ENCODE measurements at regions not wholly inside any gene's neighbourhood (a gene's known extent, or its start where the extent isn't known, plus 50 kb on each side); places are given as distances from the start of the nearest gene placed in this dataset.
"Not testable (repeated sequence)": the region's sequence is repeated elsewhere in the genome, so short reads cannot be mapped to it uniquely, and the experiment has no call there.

DNA sequence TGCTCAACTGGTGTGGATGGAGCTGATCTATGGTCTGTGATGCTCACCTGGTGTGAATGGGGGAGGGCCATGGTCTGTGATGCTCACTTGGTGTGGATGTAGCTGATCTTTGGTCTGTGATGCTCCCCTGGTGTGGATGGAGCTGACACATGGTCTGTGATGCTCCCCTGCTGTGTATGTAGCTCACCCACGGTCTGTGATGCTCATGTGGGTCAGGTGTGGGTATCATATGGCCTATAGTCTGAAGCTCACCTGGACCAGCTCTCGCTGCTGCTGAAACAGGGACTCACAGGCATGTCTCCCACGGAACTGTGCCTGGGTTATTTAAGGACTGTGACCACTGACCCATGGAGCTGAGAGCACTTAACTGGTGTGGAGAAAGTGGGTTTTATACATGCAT lies 109.7 kb downstream of the CRLF2 start:
- no peak for DNase-seq

DNA sequence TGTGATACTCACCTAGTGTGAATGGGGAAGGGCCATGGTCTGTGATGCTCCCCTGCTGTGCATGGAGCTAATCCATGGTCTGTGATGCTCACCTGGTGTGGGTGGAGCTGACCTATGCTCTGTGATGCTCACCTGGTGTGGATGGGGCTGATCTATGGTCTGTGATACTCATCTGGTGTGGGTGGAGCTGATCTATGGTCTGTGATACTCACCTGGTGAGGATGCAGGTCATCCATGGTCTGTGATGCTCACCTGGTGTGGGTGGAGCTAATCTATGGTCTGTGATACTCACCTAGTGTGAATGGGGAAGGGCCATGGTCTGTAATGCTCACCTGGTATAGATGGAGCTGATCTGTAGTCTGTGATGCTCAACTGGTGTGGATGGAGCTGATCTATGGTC lies 110.2 kb downstream of the CRLF2 start:
- not testable (repeated sequence) for DNase-seq

DNA sequence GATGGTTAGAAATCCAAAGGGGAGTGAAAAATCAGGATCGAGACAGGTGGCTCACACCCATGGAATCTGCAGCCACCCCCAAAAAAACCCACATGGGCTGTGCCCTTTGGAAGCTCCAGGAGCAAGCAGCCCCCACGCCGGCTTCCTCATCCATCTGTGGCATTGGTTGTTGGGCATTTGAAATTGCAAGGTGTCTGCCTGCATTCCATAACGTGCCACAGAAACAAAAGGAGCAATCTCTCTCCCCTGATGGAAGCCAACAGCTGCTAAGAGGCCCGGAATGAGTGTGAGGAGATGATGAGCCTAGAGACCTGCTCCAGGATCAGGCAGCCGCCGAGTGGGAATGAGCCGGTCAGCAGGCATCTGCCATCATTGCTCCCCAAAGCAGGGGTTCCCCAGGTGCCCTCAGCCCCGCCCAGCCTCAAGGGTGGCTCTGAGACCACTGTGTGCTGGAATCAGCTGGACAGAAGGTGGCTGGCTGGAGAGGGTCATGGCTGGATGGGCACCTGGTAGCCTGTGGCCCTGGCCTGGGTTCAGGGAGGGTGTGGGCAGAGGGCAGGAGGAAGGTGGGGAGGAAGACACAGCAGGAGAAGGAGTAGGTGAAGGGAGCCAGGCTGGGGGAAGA lies 113.2 kb downstream of the CRLF2 start:
- DNase-seq: no peak

GRCh38 chrX:1097328-1097727 lies 115.1 kb downstream of the CRLF2 start:
- DNase-seq: no peak

DNA sequence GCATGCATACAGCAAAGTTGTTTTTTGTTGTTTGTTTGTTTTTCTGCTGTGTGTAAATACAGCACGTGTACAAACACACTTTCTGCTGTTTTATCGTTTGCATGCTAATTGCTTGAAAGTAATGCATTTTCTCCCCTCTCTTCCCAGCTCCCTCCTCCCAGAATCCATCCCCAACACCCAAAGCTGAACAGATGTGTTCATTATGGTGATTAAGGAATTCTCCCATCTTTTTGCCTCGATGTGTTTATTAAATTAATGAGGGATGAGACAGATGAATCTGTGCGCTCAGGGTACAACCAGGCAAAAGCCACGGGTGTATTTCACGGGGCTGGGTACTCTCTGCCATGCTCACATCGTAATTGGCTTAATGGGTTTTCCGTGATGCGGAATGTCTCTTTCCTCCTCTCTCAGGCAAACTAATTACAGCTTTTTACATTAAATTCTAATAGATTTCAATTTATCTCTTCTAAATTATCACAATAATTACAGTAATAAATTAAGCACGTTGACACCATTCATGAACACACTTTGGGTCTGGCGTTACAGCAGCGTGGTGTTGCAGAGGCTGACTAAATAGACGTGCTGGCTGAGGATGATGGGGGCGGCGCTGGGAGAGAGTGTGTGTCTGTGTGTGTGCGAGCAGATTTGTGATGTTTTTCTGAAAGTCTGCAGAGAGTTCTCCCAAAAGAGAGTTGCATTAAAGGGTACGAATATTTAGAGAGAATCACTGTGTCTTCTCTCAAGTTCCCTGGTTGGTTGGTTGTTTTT lies 117.7 kb downstream of the CRLF2 start:
- DNase-seq: no peak

GRCh38 chrX:1093586-1094421 lies 118.6 kb downstream of the CRLF2 start:
- DNase-seq: no peak

- no peak for DNase-seq
These were observed 119.3 kb downstream of the CRLF2 start for GRCh38 chrX:1093121-1093520.

DNA sequence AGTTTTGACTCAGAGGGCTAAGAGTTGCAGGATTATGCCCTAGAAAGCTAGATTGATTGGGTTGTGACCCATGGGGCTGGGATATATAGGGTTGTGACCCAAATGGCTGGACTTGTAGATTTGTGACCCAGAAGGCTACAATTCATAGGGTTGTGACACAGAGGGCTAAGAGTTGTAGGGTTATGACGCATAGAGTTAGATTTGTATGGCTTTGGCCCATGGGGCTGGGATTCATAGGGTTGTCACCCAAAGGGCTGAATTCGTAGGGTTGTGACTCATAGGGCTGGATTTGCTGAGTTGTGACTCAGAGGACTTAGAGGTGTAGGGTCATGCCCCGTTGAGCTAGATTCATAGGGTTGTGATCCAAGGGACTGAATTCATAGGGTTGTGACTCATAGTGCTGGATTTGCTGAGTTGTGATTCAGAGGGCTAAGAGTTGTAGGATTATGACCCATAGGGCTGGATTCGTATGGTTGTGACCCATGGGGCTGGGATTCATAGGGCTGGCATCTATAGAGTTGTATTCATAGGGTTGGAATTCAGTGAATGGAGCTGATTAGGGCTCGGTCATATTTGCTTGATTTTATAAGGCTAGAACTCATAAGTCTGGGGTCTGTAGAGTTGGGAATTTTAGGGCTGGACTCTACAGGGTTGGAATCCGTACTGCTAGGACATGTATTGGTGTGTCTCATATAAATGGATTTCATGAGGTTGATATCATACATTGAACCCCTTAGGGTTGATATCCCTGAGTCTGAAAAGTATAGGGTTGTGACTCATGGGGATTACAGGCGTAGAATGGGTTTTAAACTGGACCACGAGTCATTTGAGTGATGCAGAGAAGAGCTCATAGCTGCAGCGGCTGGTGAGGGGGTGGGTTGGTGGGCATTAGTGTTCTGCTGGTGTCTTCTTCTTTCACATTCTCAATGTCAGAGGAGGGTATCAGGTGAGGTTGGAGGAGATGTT lies 125.7 kb downstream of the CRLF2 start:
- DNase-seq: no peak

GRCh38 chrX:1085871-1086270 lies 126.6 kb downstream of the CRLF2 start:
- DNase-seq: not testable (repeated sequence)

- no peak for DNase-seq
These were observed 127.8 kb downstream of the CRLF2 start for GRCh38 chrX:1084689-1085088.

DNA sequence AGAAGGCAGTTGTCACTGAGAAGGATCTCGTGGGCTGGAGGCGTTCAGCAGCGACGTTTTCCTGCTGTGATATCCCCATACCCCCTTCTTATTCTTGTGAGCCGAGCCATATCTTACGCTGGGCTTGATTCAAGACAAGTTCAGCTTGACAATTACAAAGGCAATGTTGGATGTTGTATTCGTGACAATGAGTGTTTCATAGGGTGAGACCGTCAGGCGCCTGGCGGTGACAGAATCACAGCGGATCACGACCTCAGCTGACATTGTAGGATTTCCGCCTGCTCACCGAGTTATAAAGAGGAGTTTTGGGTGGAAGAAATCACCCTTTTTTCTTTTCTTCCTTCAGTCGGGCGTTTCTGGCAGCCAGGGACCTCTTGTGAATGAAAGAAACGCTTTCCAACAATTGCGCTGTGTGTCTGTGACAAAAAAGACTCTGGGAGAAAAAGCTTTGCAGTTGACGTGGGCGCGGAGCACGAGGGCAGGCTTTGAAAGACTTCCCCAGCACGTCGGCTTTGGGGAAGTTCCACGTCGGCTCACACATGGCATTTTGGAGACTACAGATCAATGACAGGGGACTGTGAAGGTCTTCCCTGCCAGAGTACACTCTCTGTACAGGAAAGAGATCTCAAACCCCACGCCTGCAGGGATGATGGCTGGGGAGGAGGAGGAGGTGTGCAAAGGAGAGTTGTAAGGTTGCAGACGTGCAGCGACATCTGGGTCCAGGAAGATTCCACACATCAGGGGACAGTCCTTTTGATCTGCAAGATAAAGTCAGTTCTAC lies 135.4 kb downstream of the CRLF2 start:
- DNase-seq: no peak

GRCh38 chrX:1075741-1076140 lies 136.7 kb downstream of the CRLF2 start:
- DNase-seq: no peak

GRCh38 chrX:1075156-1075555 lies 137.3 kb downstream of the CRLF2 start:
- no peak for DNase-seq

DNA sequence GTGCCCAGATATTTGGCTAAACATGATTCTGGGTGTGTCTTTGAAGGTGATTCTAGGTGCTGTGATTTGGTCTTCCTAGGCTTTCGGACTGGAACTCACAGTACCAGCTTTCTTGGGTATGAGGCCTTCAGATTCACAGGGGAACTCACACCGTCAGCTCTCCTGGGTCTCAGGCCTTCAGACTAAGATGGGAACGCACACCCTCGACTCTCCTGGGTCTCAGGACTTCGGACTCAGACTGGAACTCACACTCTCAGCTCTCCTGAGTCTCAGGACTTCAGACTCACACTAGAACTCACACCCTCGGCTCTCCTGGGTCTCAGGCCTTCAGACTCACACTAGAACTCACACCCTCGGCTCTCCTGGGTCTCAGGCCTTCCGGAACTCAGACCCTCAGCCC lies 137.7 kb downstream of the CRLF2 start:
- DNase-seq: no peak

DNA sequence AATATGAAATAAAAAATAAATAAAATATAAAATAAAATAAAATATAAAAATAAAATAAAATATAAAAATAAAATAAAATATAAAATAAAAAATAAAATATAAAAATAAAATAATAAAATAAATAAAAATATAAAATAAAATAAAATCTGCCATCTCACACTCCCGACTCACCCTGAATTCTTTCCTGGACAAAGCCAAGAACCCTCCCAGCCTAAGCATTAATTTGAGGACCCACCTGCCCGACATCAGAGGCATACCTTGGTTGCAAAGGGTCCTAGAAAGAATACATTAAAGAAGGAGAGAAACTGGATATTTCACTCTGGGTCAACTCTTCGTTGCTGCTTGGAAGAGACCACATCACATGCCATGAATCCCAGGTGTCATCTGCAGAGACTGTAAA lies 138.3 kb downstream of the CRLF2 start:
- DNase-seq: no peak

GRCh38 chrX:1072637-1073377 lies 139.6 kb downstream of the CRLF2 start:
- no peak for DNase-seq

DNA sequence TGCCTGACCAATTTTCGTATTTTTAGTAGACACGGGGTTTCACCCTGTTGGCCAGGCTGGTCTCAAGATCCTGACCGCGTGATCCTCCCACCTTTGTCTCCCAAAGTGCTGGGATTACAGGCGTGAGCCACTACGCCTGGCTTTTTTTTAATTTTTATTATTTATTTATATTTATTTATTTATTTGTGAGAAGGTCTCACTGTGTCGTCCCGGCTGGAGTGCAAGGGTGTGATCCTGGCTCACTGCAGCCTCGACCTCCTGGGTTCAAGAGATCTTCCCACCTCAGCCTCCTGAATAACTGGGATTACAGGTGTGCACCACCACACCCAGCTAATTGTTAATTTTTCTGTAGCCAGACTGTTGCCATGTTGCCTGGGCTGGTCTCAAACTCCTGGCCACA lies 141.1 kb downstream of the CRLF2 start:
- no peak for DNase-seq

GRCh38 chrX:1062351-1062750 lies 150.1 kb downstream of the CRLF2 start:
- DNase-seq: no peak

DNA sequence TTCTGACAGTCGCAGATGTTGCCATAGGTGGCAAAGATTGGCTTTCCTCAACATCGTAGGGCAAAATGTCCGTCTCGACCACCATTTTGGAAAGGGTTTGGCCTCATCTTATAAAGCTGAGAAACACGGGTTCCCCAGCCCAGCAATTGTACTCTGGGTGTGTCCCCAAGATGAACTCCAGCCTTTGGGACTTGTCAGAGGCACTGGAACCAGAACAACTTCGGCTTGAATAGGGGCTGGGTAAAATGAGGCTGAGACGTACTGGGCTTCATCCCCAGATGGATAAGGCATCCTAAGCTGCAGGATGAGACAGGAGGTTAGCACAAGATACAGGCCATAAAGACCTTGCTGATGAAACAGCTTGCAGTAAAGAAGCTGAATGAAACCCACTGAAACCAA lies 151.9 kb downstream of the CRLF2 start:
- no peak for DNase-seq

DNA sequence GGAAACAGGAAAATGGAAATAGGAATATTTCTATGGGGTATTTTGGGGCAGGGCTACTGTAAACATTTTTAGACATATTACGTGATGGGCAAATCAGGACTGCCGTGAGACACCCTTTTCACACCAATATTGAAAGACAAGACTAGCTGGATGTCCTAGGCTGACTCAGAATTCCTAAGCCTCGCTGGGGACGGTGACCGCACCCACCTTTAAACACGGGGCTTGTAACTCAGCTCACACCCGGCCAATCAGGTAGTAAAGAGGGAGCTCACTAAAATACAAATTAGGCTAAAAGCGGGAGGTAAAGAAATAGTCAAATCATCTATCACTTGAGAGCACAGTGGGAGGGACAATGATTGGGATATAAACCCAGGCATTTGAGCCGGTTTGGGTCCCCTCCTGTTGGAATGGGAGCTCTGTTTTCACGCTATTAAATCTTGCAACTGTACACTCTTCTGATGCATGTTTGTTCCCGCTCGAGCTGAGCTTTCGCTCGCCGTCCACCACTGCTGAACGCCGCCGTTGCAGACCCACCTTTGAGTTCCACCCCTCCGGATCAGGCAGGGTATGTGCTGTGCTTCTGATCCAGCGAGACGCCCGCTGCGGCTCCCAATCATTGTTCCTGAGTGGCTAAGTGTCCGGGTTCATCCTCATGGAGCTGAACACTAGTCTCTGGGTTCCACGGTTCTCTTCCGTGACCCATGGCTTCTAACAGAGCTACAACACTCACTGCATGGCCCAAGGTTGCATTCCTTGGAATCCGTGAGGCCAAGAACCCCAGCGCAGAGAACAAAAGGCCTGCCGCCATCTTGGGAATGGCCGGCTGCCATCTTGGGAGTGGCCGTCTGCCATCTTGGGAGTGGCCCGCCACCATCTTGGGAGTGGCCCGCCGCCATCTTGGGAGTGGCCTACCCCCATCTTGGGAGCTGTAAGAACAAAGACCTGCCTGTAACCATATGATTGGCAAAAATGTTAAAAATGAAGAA lies 152.6 kb downstream of the CRLF2 start:
- DNase-seq: no peak
